Mucosa of gallbladder (tissue), 1 donor: ENCODE measurements at regions not wholly inside any gene's neighbourhood (a gene's known extent, or its start where the extent isn't known, plus 50 kb on each side); places are given as distances from the start of the nearest gene placed in this dataset.
"Not testable (repeated sequence)": the region's sequence is repeated elsewhere in the genome, so short reads cannot be mapped to it uniquely, and the experiment has no call there.

Experiments used
- DNase-seq: peaks from one replicate; pipeline ENCODE4 v3.0.0-alpha.2; 2020; ENCODE audit warnings: low spot score
- donor health status: DM: no; HTN: no; CAD: no.

DNA sequence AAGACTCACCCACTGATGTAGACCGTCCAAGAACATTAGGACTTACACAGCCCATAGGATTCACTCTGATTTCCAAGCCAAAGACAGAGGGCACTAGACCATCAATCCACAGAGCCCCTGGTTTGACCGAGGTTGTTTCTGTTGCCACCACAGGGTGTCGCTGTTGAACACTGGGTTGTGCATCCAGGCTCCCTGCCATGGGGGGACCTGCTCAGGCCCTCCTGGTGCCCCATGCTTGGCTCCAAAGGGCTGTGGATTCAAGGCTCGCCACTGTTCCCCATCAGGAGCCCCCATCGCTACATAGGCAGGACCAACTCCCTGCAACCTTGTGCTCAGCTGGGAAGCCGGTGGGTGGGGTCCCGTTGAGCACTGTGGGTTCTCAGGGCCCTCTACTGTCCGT is 128.0 kb upstream of the ANO1 start:
- peak; percentile 58 for DNase-seq

DNA sequence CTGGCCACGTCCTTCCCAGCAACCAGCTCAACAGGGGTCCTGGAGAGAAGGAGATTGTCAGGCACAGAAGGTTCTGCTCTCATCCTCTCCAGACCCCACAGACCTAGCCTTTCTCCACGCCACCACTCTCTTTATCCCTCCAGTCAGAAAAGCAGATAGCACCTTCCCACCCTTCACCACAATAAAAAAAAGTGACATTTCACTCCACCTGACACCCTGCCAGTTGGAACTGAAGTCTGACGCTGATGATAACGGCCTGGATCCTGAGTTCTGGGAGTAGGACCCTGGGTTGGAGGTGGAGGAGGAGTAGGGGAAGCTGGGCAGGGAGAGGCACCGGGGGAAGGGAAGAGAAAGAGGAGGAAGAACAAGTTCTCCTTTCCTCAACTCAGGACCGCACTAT is 127.5 kb upstream of the ANO1 start:
- DNase-seq: no peak

DNA sequence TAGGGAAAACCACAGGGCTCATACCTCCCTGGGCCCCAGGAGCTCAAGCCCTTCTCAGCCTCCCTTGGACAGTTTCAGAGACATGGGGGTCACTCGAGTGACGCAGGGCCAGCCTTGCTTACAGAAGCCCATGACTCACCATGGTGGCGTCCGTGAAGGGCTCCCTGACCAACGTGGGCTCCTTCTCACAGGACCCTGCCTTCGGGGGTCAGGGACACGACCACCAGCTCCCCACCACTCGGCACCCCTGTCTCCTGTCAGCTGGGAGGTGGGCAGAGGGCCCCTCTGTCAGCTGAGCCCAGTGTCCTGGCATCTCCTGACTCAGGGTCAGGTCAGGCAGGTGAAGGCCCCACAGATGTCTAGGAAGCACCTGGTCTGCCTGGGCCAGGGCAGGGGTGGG is 126.3 kb upstream of the ANO1 start:
- DNase-seq: no peak

DNA sequence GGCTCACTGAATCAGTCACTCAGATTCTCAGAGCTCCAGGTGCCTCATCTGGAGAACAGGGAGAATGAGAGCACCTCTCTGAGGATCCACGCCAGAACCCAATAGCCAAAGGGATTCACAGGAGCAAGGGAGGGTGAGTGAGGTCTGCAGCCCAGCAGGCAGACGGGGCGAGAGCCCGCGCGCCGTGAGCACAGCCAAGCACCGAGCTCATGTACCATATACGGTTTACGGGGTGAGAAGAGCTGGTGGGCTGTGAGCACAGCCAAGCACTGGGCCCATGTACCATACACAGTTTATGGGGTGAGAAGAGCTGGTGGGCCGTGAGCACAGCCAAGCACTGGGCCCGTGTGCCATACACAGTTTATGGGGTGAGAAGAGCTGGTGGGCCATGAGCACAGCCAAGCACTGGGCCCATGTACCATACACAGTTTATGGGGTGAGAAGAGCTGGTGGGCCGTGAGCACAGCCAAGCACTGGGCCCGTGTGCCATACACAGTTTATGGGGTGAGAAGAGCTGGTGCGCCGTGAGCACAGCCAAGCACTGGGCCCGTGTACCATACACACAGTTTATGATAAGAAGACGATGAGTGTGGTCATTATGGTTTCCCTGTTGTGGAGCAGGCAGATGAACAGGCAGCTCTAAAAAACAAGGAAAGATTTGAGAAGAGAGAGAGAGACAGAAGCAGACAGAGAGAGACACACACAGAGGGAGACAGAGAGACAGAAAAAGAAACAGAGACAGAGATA is 125.7 kb upstream of the ANO1 start:
- not testable (repeated sequence) for DNase-seq

DNA sequence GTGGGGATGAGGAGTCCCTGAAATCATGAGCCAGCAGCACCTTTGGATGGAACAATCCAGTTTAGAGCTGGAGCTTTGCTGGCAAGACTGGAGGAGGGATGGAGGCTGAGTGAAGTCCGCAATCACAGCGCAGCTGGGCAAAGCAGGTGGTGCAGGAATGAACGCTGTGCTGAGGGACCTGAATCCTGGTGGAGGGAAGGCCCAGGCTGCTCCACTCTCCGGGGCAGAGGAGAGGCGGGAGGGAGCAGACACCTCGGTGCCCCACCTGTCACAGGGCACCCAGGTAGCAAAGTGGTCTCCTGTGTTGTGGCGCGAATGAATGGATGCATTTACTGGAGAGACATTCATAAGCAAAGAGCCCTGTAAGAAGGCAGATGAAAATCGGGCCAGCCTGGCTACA is 124.8 kb upstream of the ANO1 start:
- DNase-seq: no peak

DNA sequence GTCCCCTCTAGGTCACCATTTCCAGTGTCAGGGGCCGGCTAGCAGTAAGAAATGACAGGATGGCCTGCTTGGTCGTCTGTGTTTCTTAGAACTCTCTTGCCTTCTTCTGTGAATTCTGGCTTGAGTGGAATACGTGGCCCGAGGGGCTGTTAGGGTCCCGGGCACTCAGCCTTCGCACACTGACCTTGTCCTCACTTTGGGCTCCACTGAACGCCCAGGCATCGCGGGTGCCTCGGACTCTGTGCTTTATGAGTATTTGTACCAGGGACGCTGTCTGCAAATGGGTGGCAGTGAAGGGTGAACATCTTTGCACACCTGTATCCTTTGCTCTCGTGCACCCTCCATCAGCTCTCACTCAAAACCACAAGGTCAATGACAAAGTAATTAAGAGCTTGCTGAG is 123.4 kb upstream of the ANO1 start:
- DNase-seq: no peak

DNA sequence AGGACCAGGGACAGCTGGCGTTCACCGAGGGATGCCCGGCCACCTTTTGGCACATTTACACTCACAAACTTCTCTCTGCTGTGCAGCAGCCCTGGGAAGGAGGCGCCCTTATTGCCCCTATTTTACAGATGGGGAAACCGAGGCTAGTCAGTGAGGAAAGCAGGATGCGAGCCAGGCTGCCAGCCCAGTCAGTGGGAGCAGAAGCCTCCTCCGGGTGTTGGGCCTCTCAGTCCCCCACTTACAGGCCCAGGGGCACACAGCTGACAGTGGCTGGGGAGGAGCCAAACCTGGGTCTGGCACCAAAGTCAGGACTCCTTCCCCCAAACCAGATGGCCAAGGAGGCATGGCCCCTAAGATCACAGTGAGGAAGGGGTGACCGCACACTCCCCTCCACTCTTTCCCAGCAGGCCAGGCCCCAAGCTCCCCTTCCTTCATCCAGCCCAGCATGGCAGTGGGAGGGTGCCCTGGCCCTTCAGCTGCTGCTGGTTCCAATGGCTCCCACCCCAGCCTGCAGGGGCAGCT is 121.4 kb upstream of the ANO1 start:
- no peak for DNase-seq

DNA sequence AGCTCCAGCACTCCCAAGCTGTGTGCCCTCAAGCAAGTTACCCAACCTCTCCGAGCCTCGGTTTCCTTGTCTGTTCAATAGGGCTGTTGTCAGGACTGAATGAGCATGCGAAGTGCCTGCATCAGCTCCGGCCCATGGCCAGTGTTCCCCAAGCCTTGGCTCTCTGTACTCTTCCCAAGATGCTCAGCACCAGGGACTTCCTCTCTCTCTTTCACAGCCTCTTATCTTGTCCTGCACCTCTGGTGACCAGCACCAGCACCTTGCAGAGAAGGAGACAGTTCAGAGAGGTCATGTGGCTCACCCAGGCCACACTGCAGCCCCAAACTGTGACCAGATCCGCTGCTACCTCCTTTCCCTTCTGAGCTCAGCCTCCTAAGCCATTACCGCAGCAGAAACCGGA is 120.3 kb upstream of the ANO1 start:
- DNase-seq: no peak

DNA sequence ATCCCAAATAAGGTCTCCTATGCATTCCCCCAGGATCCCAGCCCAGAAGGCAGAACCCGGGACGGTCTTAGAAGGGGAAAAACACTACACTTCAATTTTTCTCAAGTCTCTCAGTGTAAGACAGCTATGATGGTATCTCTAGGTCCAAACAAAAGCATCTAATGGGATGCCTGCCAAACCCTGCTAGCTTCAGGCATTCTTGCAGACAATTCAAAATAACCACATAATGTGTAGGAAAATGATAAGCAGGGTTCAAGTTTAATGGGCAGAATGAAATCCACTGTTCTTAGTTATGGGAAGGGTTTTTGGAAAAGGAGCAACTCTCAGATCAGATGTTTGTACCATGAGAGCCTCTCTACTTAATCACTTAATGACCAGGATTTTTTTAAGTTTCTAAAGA is 119.8 kb upstream of the ANO1 start:
- DNase-seq: no peak

DNA sequence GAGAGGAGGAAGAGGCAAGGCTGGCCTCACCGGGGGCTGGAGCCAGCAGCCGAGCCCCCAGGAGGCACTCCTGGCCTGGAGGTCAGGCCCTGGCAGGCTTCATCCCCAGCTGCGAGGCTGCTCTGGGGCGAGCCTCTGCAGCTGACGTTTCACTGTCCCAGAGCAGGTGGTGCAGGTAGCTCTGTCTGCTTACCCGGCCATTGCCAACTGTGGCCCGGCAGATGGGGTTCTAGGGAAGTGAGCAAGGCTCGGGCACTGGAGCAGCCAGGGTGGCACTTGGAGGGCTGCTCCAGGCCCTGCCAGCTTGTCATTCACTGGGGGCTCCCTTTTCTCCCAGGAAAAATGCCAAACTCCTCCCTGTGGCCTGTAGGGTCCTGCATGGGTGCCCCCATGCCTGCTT is 118.7 kb upstream of the ANO1 start:
- DNase-seq: no peak

DNA sequence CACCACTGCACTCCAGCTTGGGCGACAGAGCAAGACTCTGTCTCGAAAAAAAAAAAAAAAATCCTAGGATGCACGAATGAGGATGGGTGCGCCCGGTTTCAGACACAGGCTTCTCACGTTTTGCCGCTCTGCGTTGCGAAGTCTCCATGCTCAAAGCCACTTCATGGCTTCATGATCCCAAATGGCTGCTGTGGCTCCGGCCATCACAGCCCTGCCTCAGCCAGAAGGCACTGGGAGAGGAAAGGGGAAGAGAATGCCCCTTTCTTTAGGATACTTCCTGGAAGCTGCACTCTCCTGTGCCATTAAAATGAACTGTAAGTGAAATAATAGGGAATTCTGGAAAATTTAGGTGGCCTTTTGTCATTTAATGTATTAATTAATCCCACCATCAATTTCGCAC is 116.4 kb upstream of the ANO1 start:
- DNase-seq: no peak

DNA sequence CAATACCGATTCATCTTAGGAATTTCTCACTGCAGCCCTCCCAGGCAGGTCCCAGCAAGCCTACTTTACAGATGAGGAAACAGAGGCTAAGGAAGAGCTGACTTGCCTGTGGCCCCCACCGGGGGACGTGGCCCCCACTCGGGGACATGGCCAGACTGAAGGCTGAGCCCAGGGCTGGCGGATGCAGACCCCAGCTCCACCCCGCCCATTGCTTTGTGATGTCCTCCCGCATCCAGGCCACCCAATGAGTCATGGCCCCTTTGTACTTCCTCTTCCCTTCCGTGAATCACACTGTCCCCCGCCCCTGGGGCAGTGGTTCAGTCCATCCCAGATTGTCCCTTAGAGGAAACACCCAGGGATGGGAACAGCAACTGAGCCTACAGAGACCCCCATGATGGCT is 116.0 kb upstream of the ANO1 start:
- no peak for DNase-seq

DNA sequence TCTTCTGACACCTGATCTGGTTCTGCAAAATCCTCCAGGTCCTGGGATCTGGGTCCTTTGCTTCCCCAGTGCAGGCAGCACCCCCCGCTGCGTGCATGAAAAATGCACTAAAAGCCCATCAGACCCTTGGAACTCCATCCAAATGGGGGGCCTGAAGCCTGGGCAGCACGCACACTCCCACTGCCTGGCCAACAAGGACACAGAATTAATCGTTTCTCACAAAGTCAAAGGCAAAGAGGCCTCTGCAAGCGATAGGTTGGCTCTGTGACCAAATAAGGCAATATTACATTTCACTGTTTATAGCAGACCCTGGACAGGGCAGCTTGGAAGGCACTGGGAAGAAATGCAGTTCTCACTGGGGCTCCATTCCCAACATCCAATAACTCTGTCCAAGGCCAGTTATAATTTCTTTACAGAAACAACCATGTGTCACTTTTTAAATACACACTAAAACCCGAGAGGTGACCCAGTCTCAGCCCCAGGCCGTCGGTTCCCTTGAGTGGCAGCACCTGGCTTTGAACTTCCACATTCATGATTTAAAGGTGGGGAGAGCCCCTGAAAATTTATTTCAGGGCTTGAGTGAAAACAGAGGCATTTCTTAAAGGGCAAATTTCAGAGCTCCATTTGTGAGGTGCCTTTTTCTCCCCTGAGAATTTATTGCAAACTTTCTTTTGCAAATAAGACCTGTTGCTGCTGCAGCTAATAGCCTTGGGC is 114.4 kb upstream of the ANO1 start:
- DNase-seq: no peak

DNA sequence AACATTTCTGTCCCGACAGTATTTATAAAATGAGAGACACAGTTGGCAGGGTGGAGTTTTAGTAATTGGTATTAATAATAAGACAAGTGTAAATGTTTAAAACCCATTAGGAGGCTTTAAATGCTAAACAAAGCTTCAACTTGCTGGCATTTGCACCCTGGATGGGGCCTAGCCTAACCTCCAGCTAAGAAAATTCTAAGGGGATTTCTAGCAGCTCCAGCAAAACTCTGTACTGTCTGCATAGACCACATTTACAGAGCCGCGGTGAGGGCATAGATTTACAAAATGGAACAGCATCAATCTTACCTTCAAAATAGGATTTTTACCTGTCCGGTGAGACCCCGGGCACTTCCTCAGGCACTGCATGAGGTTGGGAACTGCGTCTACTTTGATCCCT is 113.9 kb upstream of the ANO1 start:
- no peak for DNase-seq

DNA sequence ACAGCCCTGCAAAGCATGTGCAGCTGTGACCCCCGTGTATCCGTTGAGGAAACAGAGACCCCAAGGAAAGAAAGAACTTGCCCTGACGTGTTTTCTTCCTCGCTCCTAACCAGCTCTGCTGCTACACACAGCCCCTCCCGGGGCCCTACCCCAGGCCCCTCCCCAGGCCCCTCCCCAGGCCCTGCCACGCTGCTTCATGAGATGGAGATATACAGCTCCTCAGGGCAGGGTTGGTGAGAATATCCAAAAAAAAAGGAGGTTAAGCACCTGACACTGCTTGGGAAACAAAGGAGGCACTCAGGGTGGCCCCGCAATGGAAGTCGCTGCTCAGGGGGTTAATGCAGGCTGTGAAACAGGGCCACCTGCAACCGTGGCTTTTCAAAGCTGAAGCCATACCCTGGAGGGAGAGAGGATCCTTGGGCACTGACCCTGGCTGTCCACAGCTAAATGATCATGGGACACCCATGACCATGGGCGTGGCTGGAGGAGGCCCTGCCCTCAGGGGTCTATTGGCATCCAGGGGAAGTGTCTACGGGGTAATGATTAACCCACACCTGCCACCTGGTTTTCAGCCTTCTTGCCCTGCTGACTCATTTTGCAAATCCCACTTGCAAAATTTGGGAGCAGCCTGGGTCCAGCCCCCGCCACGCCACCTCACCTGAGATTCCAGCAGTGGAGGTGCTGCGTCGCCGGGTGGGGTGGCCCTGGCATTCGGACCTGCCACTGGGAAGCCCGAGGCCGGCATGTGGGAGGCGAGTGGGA is 112.1 kb upstream of the ANO1 start:
- DNase-seq: no peak

DNA sequence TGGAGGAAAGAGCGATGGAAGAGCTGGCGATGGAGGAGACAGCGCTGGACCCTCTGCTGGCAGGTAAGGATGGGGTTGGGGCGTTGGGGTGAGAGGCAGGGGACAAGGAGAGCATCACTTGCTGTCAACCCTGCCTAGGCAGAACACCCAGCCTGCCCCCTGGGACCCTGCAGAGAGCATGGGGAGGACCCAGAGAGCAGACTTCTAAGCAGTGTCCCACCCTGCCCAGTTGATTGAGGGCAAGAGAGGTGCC is 111.6 kb upstream of the ANO1 start:
- no peak for DNase-seq

DNA sequence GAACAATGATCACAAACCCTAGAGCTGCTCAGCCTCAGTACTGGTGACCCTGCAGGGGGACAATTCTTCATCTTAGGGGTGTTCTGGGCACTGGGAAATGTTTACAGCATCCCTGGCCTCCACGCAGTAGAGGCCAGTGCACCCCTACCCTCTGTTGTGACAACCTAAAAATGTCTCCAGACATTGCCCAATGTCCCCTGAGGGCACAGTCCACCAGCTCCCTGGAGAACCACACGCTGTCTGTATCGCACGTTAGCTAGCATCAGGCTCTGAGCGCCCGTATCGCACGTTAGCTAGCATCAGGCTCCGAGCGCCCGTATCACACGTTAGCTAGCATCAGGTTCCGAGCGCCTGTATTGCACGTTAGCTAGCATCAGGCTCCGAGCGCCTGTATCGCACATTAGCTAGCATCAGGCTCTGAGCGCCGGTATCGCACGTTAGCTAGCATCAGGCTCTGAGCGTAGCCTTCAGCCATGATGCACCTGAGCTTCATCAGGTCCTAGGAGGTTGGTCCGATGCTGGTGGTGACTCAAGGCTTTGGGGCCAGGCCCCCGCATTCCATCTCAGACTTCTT is 111.1 kb upstream of the ANO1 start:
- no peak for DNase-seq

DNA sequence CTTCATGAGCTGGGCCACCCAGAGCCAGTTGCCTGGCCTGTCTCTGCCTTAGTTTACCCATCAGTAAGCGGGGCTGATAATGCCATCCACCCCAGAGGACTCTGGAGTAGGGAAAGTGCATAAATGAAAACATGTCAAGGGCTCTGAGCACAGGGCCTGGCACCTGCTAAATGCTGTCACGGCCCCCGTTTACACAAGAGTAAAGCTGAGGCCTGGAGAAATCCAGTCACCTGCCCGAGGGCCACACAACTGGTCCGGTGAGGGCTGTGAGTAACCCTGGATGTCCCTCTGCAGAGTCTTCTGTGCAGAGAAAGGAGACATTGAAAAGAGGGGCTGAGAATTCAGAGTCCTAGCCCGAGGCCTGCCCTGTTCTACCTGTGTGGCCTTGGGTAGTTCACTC is 110.6 kb upstream of the ANO1 start:
- DNase-seq: no peak

DNA sequence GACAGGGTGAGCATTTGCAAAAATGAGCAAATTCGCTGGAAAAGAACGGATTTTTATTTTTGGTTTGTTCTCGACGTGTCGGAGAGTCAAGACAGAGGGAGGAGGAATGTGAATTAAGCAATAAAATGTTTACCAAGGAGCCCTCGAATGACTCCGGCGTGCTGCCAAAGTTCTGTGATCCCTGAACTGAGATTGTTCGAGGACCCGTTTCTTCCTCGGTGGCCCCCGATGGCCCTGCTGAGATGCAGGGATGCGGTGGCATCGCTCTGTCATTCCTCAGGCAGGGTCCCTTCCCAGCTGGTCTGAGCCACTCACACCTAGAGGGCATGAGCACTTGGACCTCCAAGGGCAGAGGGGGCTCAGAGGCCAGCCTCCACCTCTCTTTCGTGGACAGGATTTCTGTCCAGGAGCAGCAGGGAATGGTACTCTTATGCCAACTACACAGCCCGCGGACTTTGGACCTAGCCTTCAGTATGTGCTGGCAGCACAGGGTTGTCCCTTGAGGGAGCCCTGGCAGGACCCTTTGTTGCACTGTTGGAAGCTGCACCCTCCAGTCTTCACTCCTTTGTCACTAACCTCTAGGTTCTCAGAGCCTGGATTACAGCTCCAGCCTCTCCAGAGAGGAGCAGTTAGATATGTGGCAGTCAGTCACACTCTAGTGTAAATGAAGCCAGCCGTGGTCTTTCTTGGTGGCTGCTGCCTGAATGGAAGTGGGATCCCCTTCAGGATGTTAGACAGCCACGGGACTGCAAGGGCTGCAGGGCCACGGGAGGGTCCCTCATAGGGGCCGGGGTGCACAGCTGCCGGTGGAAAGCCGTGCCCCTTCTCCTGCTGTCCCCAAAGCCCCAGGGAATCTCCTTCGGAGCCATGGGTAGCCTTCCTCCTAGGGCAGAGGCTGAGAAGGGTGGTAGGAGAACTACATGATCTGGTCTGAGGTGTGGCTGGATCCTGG is 109.4 kb upstream of the ANO1 start:
- DNase-seq: no peak

DNA sequence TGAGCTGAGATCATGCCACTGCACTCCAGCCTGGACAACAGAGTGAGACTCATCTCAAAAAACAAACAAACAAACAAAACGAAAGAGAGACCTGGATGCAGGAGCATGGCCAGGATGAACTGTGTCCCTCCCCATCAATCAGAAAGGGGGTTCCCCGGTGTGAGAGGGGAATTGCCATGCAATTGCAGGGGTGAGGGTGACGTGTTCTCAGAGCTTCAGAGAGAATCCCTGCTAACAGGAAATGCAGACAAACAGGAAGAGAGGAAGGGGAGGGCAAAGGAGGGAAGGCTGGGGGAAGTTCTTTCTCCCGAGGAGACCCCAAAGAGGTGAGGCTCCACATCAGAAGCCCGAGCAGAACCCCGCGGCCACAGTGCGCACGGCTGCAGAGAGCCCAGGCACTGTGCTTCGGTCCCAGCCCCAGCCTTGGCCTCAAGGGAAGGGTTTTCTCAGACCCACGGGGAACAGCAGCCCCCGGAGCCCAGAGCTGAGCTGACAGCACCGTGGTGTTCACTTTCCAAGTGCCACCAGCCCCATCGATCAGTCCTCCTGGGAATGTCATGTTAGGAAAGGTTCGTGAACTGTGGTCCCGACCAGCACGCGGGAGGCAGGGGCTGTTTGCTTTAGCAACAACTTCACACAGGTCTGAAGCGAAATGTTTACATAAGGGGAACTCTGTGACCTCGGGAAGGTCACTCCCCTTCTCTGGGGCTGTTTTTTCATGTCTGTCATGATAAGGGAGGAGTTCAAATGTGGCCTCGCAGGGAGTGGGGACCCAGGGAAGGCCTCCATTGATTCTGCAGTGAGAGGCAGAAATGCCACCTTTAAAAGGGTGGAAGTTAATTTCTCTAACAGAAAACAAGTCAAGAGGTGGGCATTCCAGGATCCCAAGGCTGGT is 108.0 kb upstream of the ANO1 start:
- peak; percentile 42 for DNase-seq
